NCI-H187 treated with DMSO at 0.1 percent for 48 hours (cell line): ENCODE measurements at regions not wholly inside any gene's neighbourhood (a gene's known extent, or its start where the extent isn't known, plus 50 kb on each side); places are given as distances from the start of the nearest gene placed in this dataset.
"Not testable (repeated sequence)": the region's sequence is repeated elsewhere in the genome, so short reads cannot be mapped to it uniquely, and the experiment has no call there.

Experiments
- DNase-seq: peaks from one replicate; lab custom pipeline; 2025; lab: John Stamatoyannopoulos, UW

DNA sequence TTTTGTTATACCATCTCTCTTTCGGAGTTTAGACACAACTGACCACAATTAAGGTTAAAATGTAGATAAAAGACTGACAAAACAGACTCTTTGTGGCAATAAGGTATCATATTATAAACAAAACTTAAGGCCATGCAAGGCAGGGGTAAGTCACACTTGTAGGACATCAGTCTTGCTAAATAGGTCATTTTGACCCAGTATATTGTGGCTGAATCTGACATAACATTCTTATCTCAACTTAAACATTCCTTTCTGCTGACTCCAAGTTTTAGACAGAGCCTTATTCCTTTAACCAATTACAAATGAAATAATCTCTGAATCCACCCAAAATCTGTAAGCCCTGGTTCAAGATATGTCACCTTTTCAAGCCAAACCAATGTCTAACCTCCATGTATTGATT, 733.4 kb upstream of the B3GALT2 start:
- no peak for DNase-seq

DNA sequence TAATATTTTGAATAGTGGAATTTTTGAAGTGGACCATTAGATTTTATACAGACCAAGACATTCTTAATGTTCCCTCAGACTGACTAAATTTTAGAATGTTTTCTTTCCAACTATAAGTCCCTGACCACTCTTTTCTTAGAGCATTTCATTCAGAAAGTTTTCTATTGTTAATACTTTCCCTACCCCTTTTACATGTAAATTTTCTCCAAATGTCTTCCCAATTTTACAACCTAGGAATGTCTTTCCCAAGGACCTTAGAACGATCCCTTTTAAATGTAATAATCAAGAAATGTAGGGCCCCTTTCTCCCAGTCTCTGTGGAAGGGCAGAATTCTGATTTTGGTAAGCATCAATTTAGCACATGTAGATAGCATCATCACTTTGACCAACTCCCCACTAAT, 730.0 kb upstream of the B3GALT2 start:
- DNase-seq, result no peak

DNA sequence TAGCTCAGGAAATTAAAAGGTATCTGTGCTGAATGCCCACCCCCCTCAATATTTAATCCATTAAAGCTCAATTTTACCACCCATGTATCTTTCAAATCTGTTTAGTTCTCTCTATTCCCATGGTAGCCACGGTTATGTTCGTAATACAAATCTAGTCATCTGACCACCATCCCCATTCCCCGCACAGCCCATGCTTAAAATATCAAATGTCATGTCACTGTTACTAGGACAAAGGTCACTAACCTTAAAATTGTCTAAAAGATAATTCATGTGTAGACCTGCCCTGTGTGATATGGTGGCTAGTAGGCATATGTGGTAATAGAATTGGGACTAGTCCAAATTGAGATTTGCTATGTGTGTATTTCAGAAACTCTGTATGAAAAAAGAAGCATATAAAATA, 728.5 kb upstream of the B3GALT2 start:
- DNase-seq, result no peak

DNA sequence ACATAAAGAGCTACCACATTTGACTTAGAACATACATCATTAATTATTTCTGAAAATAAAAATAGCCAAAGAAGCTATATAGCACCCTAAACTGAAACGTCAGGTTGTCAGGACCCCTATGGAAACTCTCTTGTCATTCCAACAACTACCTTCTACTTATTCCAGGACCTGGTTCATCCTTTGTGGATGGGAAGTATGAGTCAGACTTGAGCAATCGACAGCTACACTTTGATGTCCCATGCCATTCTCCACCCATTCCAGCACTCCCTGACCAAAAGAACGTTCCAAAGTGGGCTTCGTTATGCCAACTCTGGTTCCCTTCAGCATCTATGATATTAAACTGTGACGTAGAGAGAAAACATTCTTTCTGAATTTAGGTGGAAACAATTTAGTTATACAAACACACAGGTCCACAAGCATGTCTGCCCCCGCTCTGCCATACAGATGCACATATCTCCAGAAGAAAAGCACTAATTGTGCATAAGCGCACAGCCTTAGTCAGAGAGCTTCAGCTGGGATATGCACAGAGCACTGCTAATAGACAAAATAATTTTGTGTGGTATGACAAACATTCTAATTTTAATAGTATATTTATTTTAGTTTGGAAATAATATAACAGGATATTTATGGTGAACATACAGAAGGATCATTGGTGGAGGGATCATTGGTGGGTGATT, 723.1 kb upstream of the B3GALT2 start:
- DNase-seq, result no peak

- DNase-seq, result no peak
Measured at GRCh38 chr1:193905288-193906085, 719.1 kb upstream of the B3GALT2 start.

- no peak for DNase-seq
Measured at GRCh38 chr1:193891788-193892187, 705.4 kb upstream of the B3GALT2 start.

DNA sequence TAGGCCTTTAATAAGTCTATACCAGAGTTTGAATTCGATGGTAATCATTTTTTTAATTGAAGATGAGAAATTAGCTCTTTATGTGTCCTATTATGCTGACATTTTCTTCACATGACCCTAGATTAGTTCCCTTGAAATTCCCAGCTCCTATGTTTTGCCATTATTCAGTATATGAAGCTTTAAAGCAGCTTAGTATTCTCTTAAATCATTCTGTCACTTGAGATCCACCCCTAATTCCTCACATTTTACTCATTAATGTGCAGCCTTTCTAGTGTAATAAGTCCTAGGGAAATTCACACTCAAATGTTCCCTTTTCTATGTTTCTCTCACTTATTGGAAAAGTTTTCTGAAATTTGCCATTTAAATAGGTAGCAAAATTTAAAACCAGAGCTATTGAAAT, 704.5 kb upstream of the B3GALT2 start:
- no peak for DNase-seq

GRCh38 chr1:193884848-193885558, 698.6 kb upstream of the B3GALT2 start:
- DNase-seq, result no peak

DNA sequence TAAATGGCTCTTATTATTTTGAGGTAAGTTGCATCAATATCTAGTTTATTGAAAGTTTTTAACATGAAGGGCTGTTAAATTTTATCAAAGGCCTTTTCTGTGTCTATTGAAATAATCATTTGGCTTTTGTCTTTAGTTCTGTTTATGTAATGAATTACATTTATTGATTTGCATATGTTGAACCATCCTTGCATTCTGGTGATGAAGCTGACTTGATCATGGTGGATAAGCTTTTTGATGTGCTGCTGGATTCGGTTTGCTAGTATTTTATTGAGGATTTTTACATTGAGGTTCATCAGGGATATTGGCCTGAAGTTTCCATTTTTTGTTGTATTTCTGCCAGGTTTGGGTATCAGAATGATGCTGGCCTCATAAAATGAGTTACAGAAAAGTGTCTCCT, 691.5 kb upstream of the B3GALT2 start:
- DNase-seq, result not testable (repeated sequence)

DNA sequence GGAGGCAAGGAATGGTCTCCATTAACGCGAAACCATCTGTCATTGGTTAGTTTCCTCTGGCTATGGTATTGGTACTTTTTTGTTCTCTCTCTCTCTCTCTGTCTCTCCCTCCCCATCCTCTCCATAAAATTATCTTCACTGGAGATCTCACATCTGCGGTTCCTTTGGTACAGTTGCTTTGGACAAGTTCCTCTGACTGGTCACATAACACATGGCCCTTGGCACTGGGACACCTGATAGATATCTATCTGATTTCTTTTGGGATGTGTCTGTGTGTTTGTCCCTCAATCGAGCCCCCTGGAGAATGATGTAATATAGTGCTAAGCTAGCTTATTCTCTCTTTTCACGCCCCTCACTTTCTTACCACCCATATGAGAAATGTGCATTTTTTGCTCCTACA, 682.0 kb upstream of the B3GALT2 start:
- DNase-seq, result no peak

DNA sequence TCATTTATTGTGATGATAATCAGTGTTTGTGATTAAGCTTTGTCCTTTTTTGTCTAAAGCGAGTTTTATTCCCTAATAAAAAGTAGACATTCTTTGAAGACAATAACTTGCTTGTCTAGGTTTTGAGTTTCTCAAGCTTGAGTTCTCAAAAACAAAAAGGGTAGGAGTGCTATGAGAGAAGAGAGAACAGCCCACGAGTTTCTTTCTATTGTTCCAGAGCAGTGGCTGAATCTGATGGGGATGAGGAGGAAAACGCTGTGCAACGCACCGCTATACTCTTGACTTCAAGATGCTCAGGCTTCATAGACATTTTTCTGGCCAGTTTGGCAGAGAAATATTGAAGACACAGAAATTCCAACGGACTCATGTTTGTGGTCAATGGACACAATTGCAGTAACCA, 669.8 kb upstream of the B3GALT2 start:
- DNase-seq, result no peak

- no peak for DNase-seq
Measured at GRCh38 chr1:193850745-193851144, 664.3 kb upstream of the B3GALT2 start.

GRCh38 chr1:193846876-193847604, 660.6 kb upstream of the B3GALT2 start:
- DNase-seq, result no peak

GRCh38 chr1:193846411-193846810, 660.0 kb upstream of the B3GALT2 start:
- no peak for DNase-seq

DNA sequence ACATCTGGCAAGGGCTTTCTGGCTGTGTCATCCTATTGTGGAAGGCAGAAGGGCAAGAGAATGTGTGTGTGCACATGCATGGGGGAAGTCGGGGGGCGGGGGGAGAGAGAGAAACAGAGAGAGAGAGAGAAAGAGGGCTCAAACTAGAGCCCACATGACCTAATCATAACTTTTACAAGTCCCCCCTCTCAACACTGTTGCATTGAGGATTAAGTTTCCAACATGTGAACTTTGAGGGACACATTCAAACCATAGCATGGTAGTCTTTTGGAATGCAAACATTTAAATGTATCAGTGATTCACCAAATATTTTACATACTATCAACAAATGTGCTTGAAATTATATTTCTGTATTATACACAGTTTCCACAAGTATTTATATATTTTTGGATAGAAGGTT, 655.4 kb upstream of the B3GALT2 start:
- no peak for DNase-seq

- no peak for DNase-seq
Measured at GRCh38 chr1:193831465-193831864, 645.1 kb upstream of the B3GALT2 start.

DNA sequence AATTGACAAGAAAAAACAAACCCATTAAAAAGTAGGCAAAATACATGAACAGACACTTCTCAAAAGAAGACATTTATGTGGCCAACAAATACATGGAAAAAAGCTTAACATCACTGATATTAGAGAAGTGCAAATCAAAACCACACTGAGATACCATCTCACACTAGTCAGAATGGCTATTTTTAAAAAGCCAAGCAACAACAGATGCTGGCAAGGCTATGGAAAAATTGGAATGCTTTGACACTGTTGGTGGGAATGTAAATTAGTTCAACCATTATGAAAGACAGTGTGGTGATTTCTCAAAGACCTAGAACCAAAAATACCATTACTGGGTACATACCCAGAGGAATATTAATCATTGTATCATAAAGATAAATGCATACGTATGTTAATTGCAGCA, 641.1 kb upstream of the B3GALT2 start:
- no peak for DNase-seq

GRCh38 chr1:193819376-193819775, 633.0 kb upstream of the B3GALT2 start:
- DNase-seq, result no peak

GRCh38 chr1:193807208-193807607, 620.8 kb upstream of the B3GALT2 start:
- DNase-seq, result no peak

DNA sequence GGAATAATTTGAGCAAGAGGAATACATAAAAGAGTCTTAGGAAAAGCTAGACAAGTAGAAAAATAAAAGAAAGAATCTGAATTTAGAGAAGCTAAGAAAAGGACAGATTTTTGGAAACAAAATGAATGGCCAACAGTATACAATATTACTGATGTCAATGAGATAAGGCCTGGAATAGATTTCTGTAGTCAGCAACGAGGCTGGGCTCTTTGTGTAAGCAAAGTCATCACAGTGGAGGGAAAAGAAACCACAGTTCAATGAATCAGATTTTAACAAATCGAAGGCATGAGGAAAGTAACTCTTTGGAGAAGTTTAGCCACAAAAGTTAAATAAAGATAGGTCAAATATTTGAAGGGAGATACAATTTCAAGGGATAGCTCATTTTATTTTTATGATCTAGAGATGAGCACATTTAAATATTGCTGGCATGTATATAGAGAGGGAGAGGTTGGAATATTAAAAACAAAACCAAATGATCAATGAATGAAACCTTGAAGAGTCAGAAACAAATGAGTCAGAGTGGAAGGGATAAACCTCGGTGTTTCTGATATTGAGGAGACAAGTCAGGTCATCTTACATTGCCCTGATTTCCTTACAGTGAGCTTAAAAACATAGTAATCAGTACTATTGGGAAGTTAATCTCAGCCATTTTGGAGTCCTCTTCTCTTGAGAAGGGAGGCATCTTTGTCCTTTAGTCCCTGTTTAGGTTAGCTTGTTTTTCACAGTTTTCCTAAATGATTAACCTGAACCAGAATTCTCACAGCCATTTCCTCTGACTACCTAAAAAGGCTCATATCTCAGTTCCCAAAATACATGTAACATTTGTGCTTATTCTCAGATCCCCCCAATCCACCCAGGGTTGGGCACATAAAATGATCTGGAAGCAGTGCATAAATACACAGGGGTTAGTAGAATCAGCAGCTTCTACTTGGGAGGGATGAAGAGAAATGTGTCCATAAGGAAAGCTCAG, 620.0 kb upstream of the B3GALT2 start:
- no peak for DNase-seq
